Stimulated activated CD4-positive, alpha-beta T cell treated with anti-CD3 and anti-CD28 coated beads, Interleukin-4, amount 100 ng/mL, for 48 hours (primary cell): ENCODE measurements at regions not wholly inside any gene's neighbourhood (a gene's known extent, or its start where the extent isn't known, plus 50 kb on each side); places are given as distances from the start of the nearest gene placed in this dataset.
"Not testable (repeated sequence)": the region's sequence is repeated elsewhere in the genome, so short reads cannot be mapped to it uniquely, and the experiment has no call there.

Experiments
- DNase-seq, 2 donors: peaks; one replicate each; pipeline ENCODE4 v3.0.0-alpha.2; 2020; ENCODE audit warnings: low read depth in 2 of 2

- no peak for DNase-seq
Observed at GRCh38 chr6:163708466-163708865, 293.9 kb downstream of the QKI start.

DNA sequence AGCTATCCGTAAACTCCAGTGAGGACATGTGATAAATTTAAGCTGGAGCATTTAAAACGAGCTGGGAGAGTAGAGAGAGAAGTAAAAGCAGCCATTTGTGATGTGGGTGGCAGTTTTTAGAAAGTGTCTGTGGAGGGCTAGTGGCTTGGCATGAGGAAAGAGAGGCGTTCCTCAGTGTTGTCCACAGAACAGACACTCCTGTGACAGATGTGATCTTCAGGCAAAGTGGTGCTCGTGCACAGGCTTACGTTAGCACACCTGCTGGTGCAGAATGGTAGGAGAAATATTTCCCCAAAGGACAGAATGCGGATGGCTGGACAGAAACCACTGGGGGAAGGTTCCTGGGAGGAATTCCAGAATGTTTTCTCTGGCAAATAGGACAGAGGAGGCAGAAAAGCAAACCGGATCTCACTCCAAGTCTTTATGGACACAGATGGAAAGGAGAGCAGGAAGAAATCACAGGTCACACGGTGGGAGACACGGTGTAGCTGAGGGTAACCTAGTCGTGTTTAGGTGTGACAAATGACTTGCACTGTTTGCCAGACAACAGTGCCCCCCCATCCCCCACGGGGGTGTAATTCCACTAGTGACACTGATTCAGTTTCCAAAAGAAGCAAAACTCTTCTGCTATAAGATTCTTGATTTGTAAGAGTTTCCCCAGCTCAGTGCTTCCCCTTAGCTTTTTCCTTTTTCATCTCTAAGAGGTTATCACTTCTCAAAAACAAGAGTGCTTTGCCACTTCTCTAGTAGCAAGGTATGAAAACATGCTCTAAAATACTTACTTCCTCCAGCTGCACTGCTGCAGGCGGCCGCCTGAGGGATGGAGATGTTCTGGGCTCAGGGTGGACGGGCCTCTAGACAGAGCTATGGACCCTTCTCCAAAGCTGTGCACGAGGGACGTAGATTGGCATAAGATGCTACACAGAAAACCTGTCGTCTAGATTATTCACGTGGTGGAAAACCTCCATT, 293.2 kb downstream of the QKI start:
- DNase-seq: no peak

DNA sequence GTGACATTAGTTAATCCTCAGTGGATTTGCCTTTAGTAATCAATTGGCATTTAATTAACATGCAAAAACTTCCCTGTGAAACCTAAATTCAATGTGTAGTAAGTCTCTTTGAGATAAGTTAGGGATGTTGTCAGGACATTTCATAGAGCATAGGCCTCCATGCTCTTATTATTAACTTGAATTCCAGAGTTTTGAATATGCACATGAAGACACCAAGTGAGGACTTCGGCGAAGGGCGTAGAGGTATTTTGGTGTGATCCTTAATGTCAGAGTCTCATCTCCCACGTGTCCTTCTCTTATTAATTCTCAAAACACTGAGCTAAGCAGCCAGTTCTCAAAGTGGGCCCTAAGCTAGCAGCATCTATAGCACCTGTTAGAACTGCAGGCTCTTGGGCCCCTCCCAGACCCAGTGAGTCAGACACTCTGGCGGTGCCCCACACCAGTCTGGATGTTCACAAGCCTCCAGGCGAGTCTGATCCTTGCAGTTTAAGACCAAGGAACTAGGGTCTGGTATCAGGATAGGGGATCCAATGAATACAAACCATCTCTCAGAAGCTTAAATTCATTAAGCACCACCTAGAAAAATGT, 292.1 kb downstream of the QKI start:
- DNase-seq: no peak

- DNase-seq: no peak
Observed at GRCh38 chr6:163705923-163706322, 291.4 kb downstream of the QKI start.

GRCh38 chr6:163702736-163703135, 288.2 kb downstream of the QKI start:
- DNase-seq: no peak

- DNase-seq: no peak
Observed at GRCh38 chr6:163701762-163702161, 287.2 kb downstream of the QKI start.

DNA sequence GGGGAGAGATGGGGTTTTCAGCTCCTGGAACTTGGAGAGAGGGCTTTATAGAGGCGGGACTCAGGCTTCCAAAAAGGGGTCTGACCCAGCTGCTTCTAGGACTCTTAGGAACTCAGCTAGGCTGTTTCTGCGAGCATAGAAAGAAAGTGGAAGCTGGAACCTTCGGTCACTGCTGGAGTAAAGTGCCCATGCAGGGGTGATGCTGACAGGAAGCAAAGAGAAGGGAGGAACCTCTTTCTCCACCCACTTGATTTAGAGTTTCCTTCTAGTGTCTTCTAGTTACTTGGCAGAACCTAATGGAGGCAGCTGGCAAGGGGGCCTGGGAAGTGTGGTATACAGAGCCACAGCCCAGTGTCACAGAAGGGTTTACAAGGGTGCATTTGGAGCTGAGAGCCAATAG, 283.6 kb downstream of the QKI start:
- no peak for DNase-seq

DNA sequence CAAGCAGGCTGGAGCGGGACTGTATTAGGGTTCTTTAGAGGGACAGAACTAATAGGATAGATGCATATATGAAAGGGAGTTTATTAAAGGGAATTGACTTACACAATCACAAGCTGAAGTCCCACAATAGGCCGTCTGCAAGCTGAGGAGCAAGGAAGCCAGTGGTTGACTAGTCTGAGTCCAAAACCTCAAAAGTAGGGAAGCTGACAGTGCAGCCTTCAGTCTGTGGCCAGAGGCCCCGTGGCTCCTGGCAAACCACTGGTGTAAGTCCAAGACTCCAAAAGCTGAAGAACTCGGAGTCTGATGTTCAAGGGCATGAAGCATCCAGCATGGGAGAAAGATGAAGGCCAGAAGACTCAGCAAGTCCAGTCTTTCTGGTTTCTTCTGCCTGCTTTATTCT, 281.8 kb downstream of the QKI start:
- not testable (repeated sequence) for DNase-seq

DNA sequence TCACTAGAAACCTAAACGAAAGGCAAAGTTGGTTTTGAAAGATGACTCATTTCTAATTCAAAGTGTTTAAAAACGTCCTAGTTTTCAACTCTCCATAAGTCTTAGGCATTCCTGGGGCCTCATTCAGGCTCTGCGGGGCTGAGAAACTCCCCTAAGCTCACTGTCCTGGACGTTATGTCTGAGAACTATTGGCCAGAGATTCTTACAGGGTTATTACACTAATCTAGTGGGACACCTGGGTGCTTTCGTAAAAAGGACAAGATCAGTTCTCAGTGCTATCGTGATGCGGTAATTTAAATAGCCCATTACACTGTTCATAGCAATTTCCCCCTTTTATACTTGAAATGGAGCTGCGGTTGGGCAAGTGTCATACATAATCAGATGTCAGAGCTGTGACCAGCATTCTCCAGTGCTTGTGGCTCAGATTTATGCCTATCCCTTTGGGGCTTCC, 280.9 kb downstream of the QKI start:
- no peak for DNase-seq

DNA sequence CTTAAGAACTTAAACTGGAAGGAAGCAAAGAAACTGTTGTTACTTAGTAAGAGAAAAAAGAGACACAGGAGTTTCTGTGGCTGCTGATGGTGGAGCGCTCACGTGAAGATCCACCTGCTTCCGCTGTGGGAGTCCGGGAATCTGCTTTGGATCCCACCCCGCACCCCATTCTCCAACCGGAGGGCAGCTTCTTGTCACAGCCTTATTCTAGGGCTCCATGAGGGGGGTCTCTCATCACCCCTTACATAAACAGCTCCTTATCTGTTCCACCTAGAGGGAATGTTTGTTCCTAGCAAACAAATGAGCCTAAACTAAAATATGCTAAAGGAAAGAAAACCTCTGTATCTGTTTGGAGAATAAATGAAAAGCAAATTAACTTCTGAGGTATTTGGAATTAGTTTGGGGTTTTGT, 280.5 kb downstream of the QKI start:
- no peak for DNase-seq

- DNase-seq: no peak
Observed at GRCh38 chr6:163694072-163694471, 279.6 kb downstream of the QKI start.

- DNase-seq: no peak
Observed at GRCh38 chr6:163691049-163691448, 276.5 kb downstream of the QKI start.

GRCh38 chr6:163688739-163689362, 274.3 kb downstream of the QKI start:
- DNase-seq: no peak

- no peak for DNase-seq
Observed at GRCh38 chr6:163687075-163687474, 272.6 kb downstream of the QKI start.

GRCh38 chr6:163686301-163686700, 271.8 kb downstream of the QKI start:
- DNase-seq: no peak

DNA sequence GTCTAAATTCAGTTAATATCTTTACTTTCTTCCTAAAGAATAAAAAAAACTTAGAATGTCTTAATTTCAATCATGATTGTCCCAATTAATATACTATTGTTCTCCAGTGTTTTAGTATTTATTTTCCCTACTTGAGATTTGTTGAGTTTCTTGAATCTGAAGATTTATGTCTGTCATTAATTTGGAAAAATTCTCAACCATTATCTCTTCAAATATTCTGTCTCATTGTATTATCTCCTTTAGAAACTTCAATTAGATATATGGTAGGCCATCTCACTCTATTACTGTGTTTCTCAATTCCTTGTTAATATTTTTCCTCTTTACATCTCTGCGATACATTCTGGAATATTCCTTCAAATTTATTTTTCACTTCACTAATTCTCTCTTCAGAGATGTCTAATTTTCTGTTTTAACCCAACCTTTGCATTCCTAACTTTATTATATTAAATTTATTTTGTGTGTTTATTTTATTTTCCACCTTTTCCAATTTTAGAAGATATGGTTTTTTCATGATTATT, 268.6 kb downstream of the QKI start:
- DNase-seq: no peak

DNA sequence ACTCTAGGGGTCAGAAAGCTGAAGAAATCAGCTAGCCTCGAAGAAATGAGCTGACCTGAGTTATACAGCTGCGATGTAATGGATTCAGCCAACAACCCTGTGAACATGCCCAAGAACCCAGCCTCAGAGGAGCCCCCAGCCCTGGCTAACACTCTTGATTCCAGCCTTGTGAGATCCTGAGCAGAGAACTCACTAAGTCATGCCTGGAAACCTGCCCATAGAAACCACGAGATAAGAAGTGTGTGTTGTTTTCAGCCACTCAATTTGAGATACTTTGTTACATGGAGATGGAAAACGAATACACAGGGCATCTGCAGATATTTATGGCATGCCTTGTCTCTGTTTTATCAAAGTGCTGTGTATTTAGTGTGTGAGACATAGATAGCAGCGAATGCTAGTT, 265.2 kb downstream of the QKI start:
- no peak for DNase-seq

DNA sequence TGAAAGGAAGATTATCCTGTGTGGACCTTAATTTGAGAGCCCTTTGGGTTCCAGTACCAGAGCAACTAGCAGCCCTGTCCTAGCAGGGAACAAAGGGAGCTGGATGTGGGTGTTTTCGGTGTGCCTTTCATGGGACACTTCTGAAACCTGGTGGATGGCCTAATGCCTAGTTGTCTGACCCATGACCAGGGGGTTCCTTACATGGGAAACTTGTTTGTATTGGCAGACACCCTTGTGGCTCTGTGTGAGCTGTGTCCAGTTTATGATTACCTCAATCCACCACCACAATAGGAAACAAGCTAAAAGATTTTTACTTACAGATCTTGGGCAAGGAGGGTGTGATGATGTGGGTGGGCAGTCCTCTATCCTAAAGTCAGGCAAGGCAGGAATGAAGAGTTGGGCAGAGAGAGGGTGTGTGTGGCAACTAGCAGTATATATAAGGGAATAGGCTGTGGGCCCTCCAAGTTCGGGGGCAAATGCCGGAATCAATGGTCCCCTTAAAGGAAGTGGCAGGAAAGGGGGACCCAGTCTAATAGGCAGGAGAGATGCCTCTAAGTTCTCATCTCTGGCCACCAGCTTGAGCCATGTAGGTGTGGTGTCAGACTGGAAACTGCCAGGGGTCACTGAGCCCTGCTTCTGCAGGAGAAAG, 264.6 kb downstream of the QKI start:
- no peak for DNase-seq

DNA sequence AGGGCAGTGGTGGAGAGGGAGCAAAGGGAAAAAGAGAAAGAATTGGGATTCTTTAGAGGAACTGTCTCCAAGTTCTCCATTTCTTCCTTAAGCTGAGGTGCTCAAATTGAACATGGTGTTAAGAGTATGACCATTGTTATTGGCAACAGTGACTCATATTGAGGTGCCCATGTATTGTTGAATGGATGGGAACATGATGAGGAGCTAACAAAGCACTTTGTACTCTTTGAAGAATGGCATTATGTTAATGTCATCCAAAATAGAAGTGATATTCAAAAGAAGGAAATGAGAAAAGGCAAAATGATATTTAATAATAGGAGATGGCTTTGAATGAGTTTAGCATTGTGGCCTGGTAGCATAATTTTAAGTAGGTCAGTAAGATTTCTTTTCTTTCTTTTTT, 261.1 kb downstream of the QKI start:
- no peak for DNase-seq

DNA sequence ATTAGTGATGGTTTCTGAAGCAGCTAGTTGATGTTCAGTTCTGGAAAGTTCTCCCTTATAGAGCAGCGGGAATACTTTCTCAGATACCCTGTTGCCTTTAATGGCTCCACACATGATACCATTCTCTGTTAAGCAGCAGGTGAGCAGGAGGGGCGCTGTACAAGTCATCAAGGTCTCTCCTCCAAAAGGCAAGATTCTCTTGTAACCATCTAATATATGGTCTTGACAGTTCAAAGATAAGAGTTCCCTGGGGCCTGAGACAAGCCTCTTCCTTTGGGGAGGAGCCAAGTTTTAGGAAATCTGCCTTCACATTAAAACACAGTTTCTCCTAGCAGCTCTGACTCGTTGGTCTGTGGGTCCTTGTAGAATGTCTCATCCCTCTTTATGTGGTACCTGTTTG, 258.2 kb downstream of the QKI start:
- DNase-seq: no peak

DNA sequence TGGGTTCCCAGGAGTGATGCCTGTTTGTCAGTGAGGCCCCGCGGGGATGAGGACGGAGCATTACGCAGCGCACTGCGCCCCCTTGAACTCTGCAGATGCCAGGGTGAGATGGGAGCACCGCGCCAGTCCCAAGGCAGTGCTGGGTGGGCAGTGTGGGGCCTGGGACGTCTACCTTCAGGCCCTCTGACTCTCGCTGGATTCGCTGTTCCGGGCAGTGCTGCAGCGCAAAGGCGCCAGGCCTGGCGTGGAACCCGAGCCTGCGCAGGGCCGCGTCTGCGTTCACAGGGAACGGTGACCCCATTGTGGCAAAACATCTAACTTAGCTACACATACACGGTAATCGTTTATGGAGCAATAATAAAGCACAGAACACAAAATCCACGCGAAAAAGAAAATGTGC, 257.3 kb downstream of the QKI start:
- no peak for DNase-seq

DNA sequence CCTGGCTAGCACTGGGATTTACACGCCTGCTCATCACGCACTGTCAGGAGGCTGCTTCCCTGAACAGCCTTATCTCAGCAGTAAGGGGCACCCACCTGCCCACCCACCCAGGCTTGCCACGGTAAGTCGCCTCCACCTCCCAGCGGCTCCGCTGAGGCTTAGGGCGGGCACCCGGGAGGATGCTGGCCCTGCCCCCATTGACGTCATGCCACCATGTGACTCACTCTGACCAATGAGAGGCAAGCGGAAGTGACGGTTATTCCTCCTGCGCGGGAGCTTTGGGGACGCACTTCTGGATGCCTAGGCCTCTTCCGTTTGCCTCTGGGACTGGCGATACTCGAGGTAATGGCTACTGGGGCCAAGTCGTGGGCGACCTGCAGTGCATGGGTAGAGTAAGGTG, 256.8 kb downstream of the QKI start:
- DNase-seq: no peak
